ENCODE measurements at regions not wholly inside any gene's neighbourhood (a gene's known extent, or its start where the extent isn't known, plus 50 kb on each side); places are given as distances from the start of the nearest gene placed in this dataset.
A peak's percentile ranks its signal among the peaks of the same experiment; 100 is the strongest.
"Not testable (repeated sequence)": the region's sequence is repeated elsewhere in the genome, so short reads cannot be mapped to it uniquely, and the experiment has no call there.

GRCh38 chr14:30195941-30196340 lies 268.3 kb upstream of the PRKD1 start:
- no peak for DNase-seq (ENCODE audit: low read depth)
- in situ Hi-C loops (cut with HindIII; ENCODE audit: low pct_unique_long_range_greater_than_20kb, low sequenced_read_pairs), result no loop called here

- DNase-seq (ENCODE audit: low read depth), result no peak
- in situ Hi-C loops (cut with HindIII; ENCODE audit: low pct_unique_long_range_greater_than_20kb, low sequenced_read_pairs), result no loop called here
These were observed 269.2 kb upstream of the PRKD1 start for GRCh38 chr14:30196861-30197260.

GRCh38 chr14:30198720-30199119 lies 271.1 kb upstream of the PRKD1 start:
- DNase-seq (ENCODE audit: low read depth); in situ Hi-C loops (cut with HindIII; ENCODE audit: low pct_unique_long_range_greater_than_20kb, low sequenced_read_pairs): not testable (repeated sequence)

GRCh38 chr14:30204431-30204980 lies 276.9 kb upstream of the PRKD1 start:
- no peak for DNase-seq (ENCODE audit: low read depth)
- in situ Hi-C loops (cut with HindIII; ENCODE audit: low pct_unique_long_range_greater_than_20kb, low sequenced_read_pairs), result no loop called here

GRCh38 chr14:30209136-30209535 lies 281.5 kb upstream of the PRKD1 start:
- no peak for DNase-seq (ENCODE audit: low read depth)
- in situ Hi-C loops (cut with HindIII; ENCODE audit: low pct_unique_long_range_greater_than_20kb, low sequenced_read_pairs), result no loop called here

- in situ Hi-C loops (cut with HindIII; ENCODE audit: low pct_unique_long_range_greater_than_20kb, low sequenced_read_pairs), result no loop called here
- DNase-seq (ENCODE audit: low read depth), result no peak
These were observed 283.0 kb upstream of the PRKD1 start for GRCh38 chr14:30210630-30211029.

GRCh38 chr14:30211326-30211725 lies 283.7 kb upstream of the PRKD1 start:
- DNase-seq (ENCODE audit: low read depth), result no peak
- in situ Hi-C loops (cut with HindIII; ENCODE audit: low pct_unique_long_range_greater_than_20kb, low sequenced_read_pairs), result no loop called here

- in situ Hi-C loops (cut with HindIII; ENCODE audit: low pct_unique_long_range_greater_than_20kb, low sequenced_read_pairs), result no loop called here
- no peak for DNase-seq (ENCODE audit: low read depth)
These were observed 286.4 kb upstream of the PRKD1 start for GRCh38 chr14:30214014-30214413.

GRCh38 chr14:30214461-30215090 lies 286.9 kb upstream of the PRKD1 start:
- in situ Hi-C loops (cut with HindIII; ENCODE audit: low pct_unique_long_range_greater_than_20kb, low sequenced_read_pairs), result no loop called here
- peak; percentile 22 for DNase-seq (ENCODE audit: low read depth)

GRCh38 chr14:30218907-30219306 lies 291.3 kb upstream of the PRKD1 start:
- in situ Hi-C loops (cut with HindIII; ENCODE audit: low pct_unique_long_range_greater_than_20kb, low sequenced_read_pairs), result no loop called here
- no peak for DNase-seq (ENCODE audit: low read depth)

- in situ Hi-C loops (cut with HindIII; ENCODE audit: low pct_unique_long_range_greater_than_20kb, low sequenced_read_pairs), result no loop called here
- DNase-seq (ENCODE audit: low read depth), result no peak
These were observed 293.9 kb upstream of the PRKD1 start for GRCh38 chr14:30221546-30221945.

GRCh38 chr14:30223385-30223785 lies 295.7 kb upstream of the PRKD1 start:
- DNase-seq (ENCODE audit: low read depth), result peak; percentile 85
- in situ Hi-C loops (cut with HindIII; ENCODE audit: low pct_unique_long_range_greater_than_20kb, low sequenced_read_pairs), result no loop called here

- in situ Hi-C loops (cut with HindIII; ENCODE audit: low pct_unique_long_range_greater_than_20kb, low sequenced_read_pairs), result no loop called here
- no peak for DNase-seq (ENCODE audit: low read depth)
These were observed 296.3 kb upstream of the PRKD1 start for GRCh38 chr14:30223966-30224365.

- in situ Hi-C loops (cut with HindIII; ENCODE audit: low pct_unique_long_range_greater_than_20kb, low sequenced_read_pairs), result no loop called here
- no peak for DNase-seq (ENCODE audit: low read depth)
These were observed 297.5 kb upstream of the PRKD1 start for GRCh38 chr14:30225176-30225575.

GRCh38 chr14:30227436-30227835 lies 299.8 kb upstream of the PRKD1 start:
- in situ Hi-C loops (cut with HindIII; ENCODE audit: low pct_unique_long_range_greater_than_20kb, low sequenced_read_pairs), result no loop called here
- no peak for DNase-seq (ENCODE audit: low read depth)

- in situ Hi-C loops (cut with HindIII; ENCODE audit: low pct_unique_long_range_greater_than_20kb, low sequenced_read_pairs), result no loop called here
- DNase-seq (ENCODE audit: low read depth), result peak; percentile 26
These were observed 300.2 kb upstream of the PRKD1 start for GRCh38 chr14:30227876-30228275.

GRCh38 chr14:30230719-30231118 lies 303.1 kb upstream of the PRKD1 start:
- in situ Hi-C loops (cut with HindIII; ENCODE audit: low pct_unique_long_range_greater_than_20kb, low sequenced_read_pairs), result no loop called here
- no peak for DNase-seq (ENCODE audit: low read depth)

GRCh38 chr14:30234966-30235365 lies 307.3 kb upstream of the PRKD1 start:
- in situ Hi-C loops (cut with HindIII; ENCODE audit: low pct_unique_long_range_greater_than_20kb, low sequenced_read_pairs), result no loop called here
- DNase-seq (ENCODE audit: low read depth), result no peak

- DNase-seq (ENCODE audit: low read depth), result no peak
- in situ Hi-C loops (cut with HindIII; ENCODE audit: low pct_unique_long_range_greater_than_20kb, low sequenced_read_pairs), result no loop called here
These were observed 307.8 kb upstream of the PRKD1 start for GRCh38 chr14:30235485-30235884.

GRCh38 chr14:30238936-30239335 lies 311.3 kb upstream of the PRKD1 start:
- in situ Hi-C loops (cut with HindIII; ENCODE audit: low pct_unique_long_range_greater_than_20kb, low sequenced_read_pairs), result no loop called here
- no peak for DNase-seq (ENCODE audit: low read depth)

Measured in Caki2 (cell line).